ENCODE measurements at regions not wholly inside any gene's neighbourhood (a gene's known extent, or its start where the extent isn't known, plus 50 kb on each side); places are given as distances from the start of the nearest gene placed in this dataset.

- TF ChIP-seq, protein P1, sequence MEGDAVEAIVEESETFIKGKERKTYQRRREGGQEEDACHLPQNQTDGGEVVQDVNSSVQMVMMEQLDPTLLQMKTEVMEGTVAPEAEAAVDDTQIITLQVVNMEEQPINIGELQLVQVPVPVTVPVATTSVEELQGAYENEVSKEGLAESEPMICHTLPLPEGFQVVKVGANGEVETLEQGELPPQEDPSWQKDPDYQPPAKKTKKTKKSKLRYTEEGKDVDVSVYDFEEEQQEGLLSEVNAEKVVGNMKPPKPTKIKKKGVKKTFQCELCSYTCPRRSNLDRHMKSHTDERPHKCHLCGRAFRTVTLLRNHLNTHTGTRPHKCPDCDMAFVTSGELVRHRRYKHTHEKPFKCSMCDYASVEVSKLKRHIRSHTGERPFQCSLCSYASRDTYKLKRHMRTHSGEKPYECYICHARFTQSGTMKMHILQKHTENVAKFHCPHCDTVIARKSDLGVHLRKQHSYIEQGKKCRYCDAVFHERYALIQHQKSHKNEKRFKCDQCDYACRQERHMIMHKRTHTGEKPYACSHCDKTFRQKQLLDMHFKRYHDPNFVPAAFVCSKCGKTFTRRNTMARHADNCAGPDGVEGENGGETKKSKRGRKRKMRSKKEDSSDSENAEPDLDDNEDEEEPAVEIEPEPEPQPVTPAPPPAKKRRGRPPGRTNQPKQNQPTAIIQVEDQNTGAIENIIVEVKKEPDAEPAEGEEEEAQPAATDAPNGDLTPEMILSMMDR (IDR thresholded peaks at IDR 0.05) = no peak
- TF ChIP-seq POLR2A (IDR thresholded peaks at IDR 0.05) = no peak
These were observed 347.4 kb upstream of the ADGRL2 start for GRCh38 chr1:81453367-81453703.
